BLaER1 treated with 17β-estradiol and CSF1 and Interleukin-3, amounts not matched to agents 10 nM and 100 nM (cell line): ENCODE measurements at regions not wholly inside any gene's neighbourhood (a gene's known extent, or its start where the extent isn't known, plus 50 kb on each side); places are given as distances from the start of the nearest gene placed in this dataset.

Experiments used
- H3K27ac ChIP-seq, 11 experiments: shearing (Covaris generic); formaldehyde crosslinking; 2 replicates each; pipeline ENCODE4 v1.8.1; 2022
- H3K27me3 ChIP-seq, 11 experiments: shearing (Covaris generic); formaldehyde crosslinking; 2 replicates each; pipeline ENCODE4 v1.8.1; 2022
- H3K36me3 ChIP-seq, 11 experiments: shearing (Covaris generic); formaldehyde crosslinking; 2 replicates each; pipeline ENCODE4 v1.8.1; 2022
- H3K4me1 ChIP-seq, 10 experiments: shearing (Covaris generic); formaldehyde crosslinking; 2 replicates each; pipeline ENCODE4 v1.8.1; 2022
- H3K4me2 ChIP-seq, 11 experiments: shearing (Covaris generic); formaldehyde crosslinking; 2 replicates each; pipeline ENCODE4 v1.8.1; 2022
- H3K4me3 ChIP-seq, 10 experiments: shearing (Covaris generic); formaldehyde crosslinking; 2 replicates each; pipeline ENCODE4 v1.8.1; 2022
- H3K9ac ChIP-seq, 11 experiments: shearing (Covaris generic); formaldehyde crosslinking; 2 replicates each; pipeline ENCODE4 v1.8.1; 2022
- H3K9me3 ChIP-seq, 11 experiments: shearing (Covaris generic); formaldehyde crosslinking; replicated peaks in 1 of 11; 2 replicates each; pipeline ENCODE4 v1.8.1; 2022
- H4K20me1 ChIP-seq, 11 experiments: shearing (Covaris generic); formaldehyde crosslinking; 2 replicates each; pipeline ENCODE4 v1.8.1; 2022
- Cebpa-rat ChIP-seq, 11 experiments: shearing (Covaris generic); IDR thresholded peaks; 2 replicates each; pipeline ENCODE4 v1.8.1; 2022

DNA sequence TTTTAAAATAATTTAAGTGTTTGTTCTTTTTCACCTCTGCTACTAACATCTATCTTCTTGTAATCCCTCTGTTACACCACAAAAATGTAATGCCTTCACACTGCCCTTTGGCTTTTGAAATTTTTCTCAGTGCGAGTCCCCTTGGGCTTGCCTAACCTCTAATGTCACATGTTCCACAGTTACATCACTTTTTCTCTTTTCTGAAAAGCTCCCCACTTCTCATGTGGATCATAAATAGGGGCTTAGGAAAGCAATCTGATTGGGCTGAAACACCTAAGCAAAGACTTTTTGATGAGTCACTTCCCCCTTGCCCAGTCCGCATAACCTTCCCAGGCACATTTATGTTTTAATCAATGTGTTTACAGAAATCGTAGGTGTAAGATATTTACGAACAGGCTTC, 288.2 kb downstream of the IPMK start:
- Histone ChIP-seq H3K9me3 (no peaks in the 10 kb centered on the region; a peak in 1 of 22 replicates), H3K4me3 (no peak overlapping the region), H3K36me3 (no peaks in the 10 kb centered on the region), H3K27me3 (no peaks in the 10 kb centered on the region), H3K9ac (no peak overlapping the region), H4K20me1 (no peaks in the 10 kb centered on the region), H3K4me1 (no peaks in the 10 kb centered on the region), H3K27ac (no peak overlapping the region), H3K4me2 (no peak overlapping the region)
- no peak for TF ChIP-seq Cebpa-rat (IDR thresholded peaks at IDR 0.05)

DNA sequence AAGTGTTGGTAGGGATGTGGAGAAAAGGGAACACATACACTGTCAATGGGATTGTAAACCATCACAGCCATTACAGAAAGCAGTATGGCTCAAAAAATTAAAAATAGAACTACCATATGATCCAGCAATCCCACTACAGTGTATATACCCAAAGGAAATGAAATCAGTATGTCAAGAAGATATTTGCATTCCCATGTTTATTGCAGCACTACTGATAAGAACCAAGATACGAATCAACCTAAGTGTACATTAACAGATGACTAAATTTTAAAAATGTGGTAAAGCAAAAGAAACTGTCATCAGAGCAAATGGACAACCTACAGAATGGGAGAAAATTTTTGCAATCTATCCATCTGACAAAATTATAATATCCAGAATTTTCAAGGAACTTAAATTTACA, 290.4 kb downstream of the IPMK start:
- no peak overlapping the region for H3K27ac ChIP-seq
- H3K9ac ChIP-seq: no peak overlapping the region
- H3K4me1 ChIP-seq: no peaks in the 10 kb centered on the region
- no peak overlapping the region for H3K4me3 ChIP-seq
- no peaks in the 10 kb centered on the region for H3K27me3 ChIP-seq
- no peak overlapping the region for H3K4me2 ChIP-seq
- no peaks in the 10 kb centered on the region for H4K20me1 ChIP-seq
- no peaks in the 10 kb centered on the region; a peak in 1 of 22 replicates for H3K9me3 ChIP-seq
- H3K36me3 ChIP-seq: no peaks in the 10 kb centered on the region
- no peak for TF ChIP-seq Cebpa-rat (IDR thresholded peaks at IDR 0.05)

DNA sequence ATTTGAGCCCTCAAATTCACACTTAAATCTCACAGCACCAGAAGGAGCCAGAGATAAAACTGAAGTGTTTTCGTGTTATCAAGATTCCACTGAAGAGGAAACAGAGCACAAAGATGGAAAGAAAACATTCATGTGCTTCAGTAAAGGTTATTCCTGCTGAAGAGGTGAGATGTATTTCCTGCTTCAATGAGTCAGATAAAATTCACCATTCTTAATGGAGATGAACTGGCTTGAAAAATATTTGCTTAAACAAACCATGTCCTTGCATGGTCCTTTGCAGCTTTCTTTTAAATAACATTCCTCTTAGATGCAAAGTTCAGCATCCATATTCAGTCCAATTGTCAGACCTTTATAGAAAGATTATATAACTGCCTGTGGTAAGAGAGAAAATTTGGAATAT, 294.2 kb downstream of the IPMK start:
- Histone ChIP-seq H3K9ac (no peak overlapping the region), H3K27ac (no peak overlapping the region), H3K9me3 (no peaks in the 10 kb centered on the region; a peak in 1 of 22 replicates), H3K36me3 (no peaks in the 10 kb centered on the region), H3K27me3 (no peaks in the 10 kb centered on the region), H3K4me3 (no peak overlapping the region), H3K4me2 (no peak overlapping the region), H4K20me1 (no peaks in the 10 kb centered on the region), H3K4me1 (no peaks in the 10 kb centered on the region)
- no peak for TF ChIP-seq Cebpa-rat (IDR thresholded peaks at IDR 0.05)

DNA sequence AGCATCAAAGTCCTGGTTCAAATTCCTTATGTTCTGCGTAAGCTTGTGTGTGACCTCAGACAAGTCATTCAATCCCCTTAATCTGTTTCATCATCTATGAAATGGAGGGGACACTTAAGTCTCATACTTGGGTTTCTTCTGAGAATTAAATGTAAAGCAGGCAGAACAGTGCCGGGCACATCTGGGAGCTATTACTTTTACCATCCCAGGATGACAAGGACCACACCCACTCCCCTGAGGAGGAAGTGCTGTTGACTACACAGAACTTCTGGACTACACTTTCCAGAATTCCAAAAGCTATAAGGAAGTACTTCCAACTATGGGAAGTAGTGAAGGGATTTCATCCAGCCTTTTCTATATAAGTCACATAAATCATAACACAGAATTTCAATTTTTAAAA, 294.9 kb downstream of the IPMK start:
- no peak overlapping the region for H3K9ac ChIP-seq
- no peaks in the 10 kb centered on the region; a peak in 1 of 22 replicates for H3K9me3 ChIP-seq
- H4K20me1 ChIP-seq: no peaks in the 10 kb centered on the region
- no peaks in the 10 kb centered on the region for H3K36me3 ChIP-seq
- no peaks in the 10 kb centered on the region for H3K27me3 ChIP-seq
- no peaks in the 10 kb centered on the region for H3K4me1 ChIP-seq
- no peak overlapping the region for H3K4me2 ChIP-seq
- H3K27ac ChIP-seq: no peak overlapping the region
- no peak overlapping the region for H3K4me3 ChIP-seq
- TF ChIP-seq Cebpa-rat (IDR thresholded peaks at IDR 0.05): no peak

- H3K36me3 ChIP-seq: no peaks in the 10 kb centered on the region
- H3K27me3 ChIP-seq: no peaks in the 10 kb centered on the region
- H3K4me1 ChIP-seq: no peaks in the 10 kb centered on the region
- no peak for TF ChIP-seq Cebpa-rat (IDR thresholded peaks at IDR 0.05)
- H3K4me3 ChIP-seq: no peak overlapping the region
- H3K9me3 ChIP-seq: no peaks in the 10 kb centered on the region
- no peaks in the 10 kb centered on the region for H4K20me1 ChIP-seq
- no peak overlapping the region for H3K27ac ChIP-seq
- H3K4me2 ChIP-seq: no peak overlapping the region
- no peak overlapping the region for H3K9ac ChIP-seq
Observed at GRCh38 chr10:57968328-57969016, 299.2 kb downstream of the IPMK start.

DNA sequence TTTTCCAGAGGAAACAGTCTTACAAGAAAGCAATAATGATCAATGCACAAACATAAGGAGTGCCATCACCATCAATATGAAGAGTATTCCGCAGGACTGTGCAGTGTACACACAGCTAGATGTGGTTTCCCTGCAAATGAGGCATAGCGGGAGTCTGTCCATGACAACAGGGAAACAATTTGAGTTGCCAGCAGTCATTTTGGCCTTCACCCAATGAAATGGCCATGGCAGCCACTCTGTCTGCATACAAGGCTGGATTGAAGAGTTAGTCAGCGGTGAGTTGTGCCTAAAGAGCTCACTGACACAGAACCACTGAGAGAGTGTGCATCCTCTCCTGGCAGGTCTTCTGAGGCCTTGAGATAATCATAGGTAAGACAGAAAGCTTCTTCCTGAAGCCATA, 303.3 kb downstream of the IPMK start:
- H3K27me3 ChIP-seq: no peaks in the 10 kb centered on the region
- no peaks in the 10 kb centered on the region for H3K9me3 ChIP-seq
- TF ChIP-seq Cebpa-rat (IDR thresholded peaks at IDR 0.05): no peak
- no peaks in the 10 kb centered on the region for H3K36me3 ChIP-seq
- H3K4me1 ChIP-seq: no peaks in the 10 kb centered on the region
- H4K20me1 ChIP-seq: no peaks in the 10 kb centered on the region
- H3K9ac ChIP-seq: no peak overlapping the region
- no peak overlapping the region for H3K4me3 ChIP-seq
- H3K4me2 ChIP-seq: no peak overlapping the region
- no peak overlapping the region for H3K27ac ChIP-seq

- no peaks in the 10 kb centered on the region for H4K20me1 ChIP-seq
- no peak overlapping the region for H3K4me2 ChIP-seq
- no peak overlapping the region for H3K27ac ChIP-seq
- no peaks in the 10 kb centered on the region for H3K27me3 ChIP-seq
- no peak overlapping the region for H3K4me3 ChIP-seq
- no peaks in the 10 kb centered on the region for H3K36me3 ChIP-seq
- H3K4me1 ChIP-seq: no peaks in the 10 kb centered on the region
- H3K9me3 ChIP-seq: no peaks in the 10 kb centered on the region
- H3K9ac ChIP-seq: no peak overlapping the region
- TF ChIP-seq Cebpa-rat (IDR thresholded peaks at IDR 0.05): no peak
Observed at GRCh38 chr10:57963546-57963945, 304.1 kb downstream of the IPMK start.

DNA sequence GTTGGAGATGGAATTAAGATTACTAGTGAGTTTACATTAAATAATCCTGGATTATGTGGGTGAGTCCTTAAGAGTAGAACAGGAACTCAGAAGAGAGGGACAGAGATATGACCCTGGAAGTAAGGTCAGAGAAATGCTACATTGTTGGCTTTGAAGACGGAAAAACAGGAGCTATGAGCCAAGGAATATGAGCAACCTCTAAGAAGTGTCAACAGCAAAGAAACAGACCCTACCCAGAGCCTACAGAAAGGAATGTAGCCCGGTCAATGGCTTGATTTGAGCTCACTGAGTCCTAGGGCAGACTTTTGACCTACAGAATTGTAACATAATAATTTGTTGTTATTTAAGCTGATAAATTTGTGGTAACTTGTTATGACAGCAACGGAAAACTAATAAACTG, 304.9 kb downstream of the IPMK start:
- no peak for TF ChIP-seq Cebpa-rat (IDR thresholded peaks at IDR 0.05)
- Histone ChIP-seq H3K4me2 (no peak overlapping the region), H3K4me1 (no peaks in the 10 kb centered on the region), H3K27me3 (no peaks in the 10 kb centered on the region), H3K27ac (no peak overlapping the region), H4K20me1 (no peaks in the 10 kb centered on the region), H3K9ac (no peak overlapping the region), H3K9me3 (no peaks in the 10 kb centered on the region), H3K4me3 (no peak overlapping the region), H3K36me3 (no peaks in the 10 kb centered on the region)

GRCh38 chr10:57961487-57961886, 306.2 kb downstream of the IPMK start:
- H3K9ac ChIP-seq: no peak overlapping the region
- H3K27ac ChIP-seq: no peak overlapping the region
- no peaks in the 10 kb centered on the region for H3K27me3 ChIP-seq
- TF ChIP-seq Cebpa-rat (IDR thresholded peaks at IDR 0.05): no peak
- H3K9me3 ChIP-seq: no peaks in the 10 kb centered on the region
- H3K36me3 ChIP-seq: no peaks in the 10 kb centered on the region
- no peaks in the 10 kb centered on the region for H4K20me1 ChIP-seq
- no peak overlapping the region for H3K4me3 ChIP-seq
- H3K4me2 ChIP-seq: no peak overlapping the region
- no peaks in the 10 kb centered on the region for H3K4me1 ChIP-seq

DNA sequence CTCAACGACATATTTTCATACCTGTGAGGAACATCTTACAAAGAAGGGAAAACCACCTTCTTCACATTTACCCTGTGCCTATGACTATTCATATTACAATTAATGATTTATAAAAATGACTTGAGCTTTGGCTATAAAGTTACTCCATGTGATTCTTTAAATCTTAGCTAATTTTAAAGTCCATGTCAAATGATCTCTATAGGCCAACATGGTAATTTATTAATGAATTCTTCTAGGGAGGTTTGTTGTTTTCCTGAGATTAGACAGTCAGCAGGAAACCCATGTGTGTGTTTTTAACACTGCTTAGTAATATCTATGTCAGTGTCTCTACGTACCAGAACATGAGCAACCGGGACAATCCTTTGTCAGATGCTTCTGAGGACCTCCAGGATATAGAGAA, 307.3 kb downstream of the IPMK start:
- Histone ChIP-seq H4K20me1 (no peaks in the 10 kb centered on the region), H3K36me3 (no peaks in the 10 kb centered on the region), H3K27me3 (no peaks in the 10 kb centered on the region), H3K27ac (no peak overlapping the region), H3K9ac (no peak overlapping the region), H3K9me3 (no peaks in the 10 kb centered on the region), H3K4me2 (no peak overlapping the region), H3K4me1 (0 out of 20 replicates have a peak, but pooled peaks cover 0 to under 1% (median 0%) of the 10 kb centered on the region in 10 experiments), H3K4me3 (no peak overlapping the region)
- no peak for TF ChIP-seq Cebpa-rat (IDR thresholded peaks at IDR 0.05)
